ENCODE measurements at regions not wholly inside any gene's neighbourhood (a gene's known extent, or its start where the extent isn't known, plus 50 kb on each side); places are given as distances from the start of the nearest gene placed in this dataset.

GRCh38 chr13:60338754-60339153 is 58.3 kb upstream of the TDRD3 start:
- BruUV-seq (replicated peaks) = no TSS peak
- Mint-ChIP-seq H3K36me3 (ENCODE audit: insufficient read depth, unreplicated experiment) (no peaks in the 10 kb centered on the region), H3K27ac (ENCODE audit: low read depth, unreplicated experiment) (no peak overlapping the region), H3K4me1 (ENCODE audit: insufficient read depth, unreplicated experiment) (peaks cover 9% of the 10 kb centered on the region), H3K9me3 (ENCODE audit: unreplicated experiment) (no peaks in the 10 kb centered on the region), H3K4me3 (ENCODE audit: unreplicated experiment) (no peak overlapping the region), H3K27me3 (ENCODE audit: insufficient read depth, unreplicated experiment) (peaks cover 64% of the 10 kb centered on the region)
- ChIA-PET CTCF (interaction anchor here (0.6 to 2.1 kb wide), 7 partner anchors 9 to 947 kb away, joined by 3 to 9 read pairs (median 3); no protein-coding TSS in a partner anchor), POLR2A (no interaction called here)
- no peak for DNase-seq (ENCODE audit: unreplicated experiment)
- TF ChIP-seq CTCF (IDR thresholded peaks at IDR 0.05; ENCODE audit: unreplicated experiment) = no peak
- intact Hi-C loops (cut with micrococcal nuclease) = loop anchor here (5.0 kb wide), 1 partner anchor 566 kb away; no protein-coding TSS in a partner anchor

- intact Hi-C loops (cut with micrococcal nuclease) = no loop called here
- CTCF ChIA-PET = interaction anchor here (0.7 to 1.3 kb wide), 3 partner anchors 17 to 85 kb away, joined by 3 read pairs; no protein-coding TSS in a partner anchor
Measured at GRCh38 chr13:60343978-60344377, 53.0 kb upstream of the TDRD3 start.

GRCh38 chr13:60347174-60347573 is 49.8 kb upstream of the TDRD3 start:
- peaks cover 20% of the 10 kb centered on the region for H3K4me1 Mint-ChIP-seq (ENCODE audit: insufficient read depth, unreplicated experiment)
- H3K36me3 Mint-ChIP-seq (ENCODE audit: insufficient read depth, unreplicated experiment) = no peaks in the 10 kb centered on the region
- H3K27me3 Mint-ChIP-seq (ENCODE audit: insufficient read depth, unreplicated experiment) = peaks cover 47% of the 10 kb centered on the region
- H3K9me3 Mint-ChIP-seq (ENCODE audit: unreplicated experiment) = no peaks in the 10 kb centered on the region
- no TSS peak for BruUV-seq (replicated peaks)
- H3K27ac Mint-ChIP-seq (ENCODE audit: low read depth, unreplicated experiment) = no peak overlapping the region
- TF ChIP-seq CTCF (IDR thresholded peaks at IDR 0.05; ENCODE audit: unreplicated experiment) = no peak
- H3K4me3 Mint-ChIP-seq (ENCODE audit: unreplicated experiment) = no peak overlapping the region
- POLR2A ChIA-PET = no interaction called here
- intact Hi-C loops (cut with micrococcal nuclease) = no loop called here
- DNase-seq (ENCODE audit: unreplicated experiment) = no peak
- CTCF ChIA-PET = no interaction called here

More at GRCh38 chr13:60343978-60344377, 53.0 kb upstream of the TDRD3 start:
- no TSS peak for BruUV-seq (replicated peaks)
- no peak for TF ChIP-seq CTCF (IDR thresholded peaks at IDR 0.05; ENCODE audit: unreplicated experiment)
- POLR2A ChIA-PET = no interaction called here
- no peak overlapping the region for H3K27ac Mint-ChIP-seq (ENCODE audit: low read depth, unreplicated experiment)
- no peak overlapping the region for H3K4me3 Mint-ChIP-seq (ENCODE audit: unreplicated experiment)
- H3K36me3 Mint-ChIP-seq (ENCODE audit: insufficient read depth, unreplicated experiment) = no peaks in the 10 kb centered on the region
- H3K9me3 Mint-ChIP-seq (ENCODE audit: unreplicated experiment) = no peaks in the 10 kb centered on the region
- no peak for DNase-seq (ENCODE audit: unreplicated experiment)
- H3K4me1 Mint-ChIP-seq (ENCODE audit: insufficient read depth, unreplicated experiment) = peaks cover 7% of the 10 kb centered on the region
- H3K27me3 Mint-ChIP-seq (ENCODE audit: insufficient read depth, unreplicated experiment) = peaks cover 60% of the 10 kb centered on the region
